WTC11 (cell line): ENCODE measurements at regions not wholly inside any gene's neighbourhood (a gene's known extent, or its start where the extent isn't known, plus 50 kb on each side); places are given as distances from the start of the nearest gene placed in this dataset.

Experiments
- ZNF281 ChIP-seq: sonication (generic); formaldehyde crosslinking; IDR thresholded peaks from 2 replicates; pipeline ENCODE4 v1.8.0; 2023; ENCODE audit warnings: mild to moderate bottlenecking, missing genetic modification reagents
- TF ChIP-seq, protein P1 (sequence below): fragments of 200-600 bp; IDR thresholded peaks from 2 replicates; pipeline ENCODE4 v1.8.0; 2022; ENCODE audit warnings: antibody characterized with exemption
- TF ChIP-seq, protein P2 (sequence below): sonication (generic); formaldehyde crosslinking; IDR thresholded peaks from 2 replicates; pipeline ENCODE4 v1.8.0; 2022; ENCODE audit warnings: missing genetic modification reagents
- TF ChIP-seq, protein P3 (sequence below): sonication (generic); formaldehyde crosslinking; IDR thresholded peaks from 2 replicates; pipeline ENCODE4 v1.8.0; 2022; ENCODE audit warnings: mild to moderate bottlenecking, missing genetic modification reagents

DNA sequence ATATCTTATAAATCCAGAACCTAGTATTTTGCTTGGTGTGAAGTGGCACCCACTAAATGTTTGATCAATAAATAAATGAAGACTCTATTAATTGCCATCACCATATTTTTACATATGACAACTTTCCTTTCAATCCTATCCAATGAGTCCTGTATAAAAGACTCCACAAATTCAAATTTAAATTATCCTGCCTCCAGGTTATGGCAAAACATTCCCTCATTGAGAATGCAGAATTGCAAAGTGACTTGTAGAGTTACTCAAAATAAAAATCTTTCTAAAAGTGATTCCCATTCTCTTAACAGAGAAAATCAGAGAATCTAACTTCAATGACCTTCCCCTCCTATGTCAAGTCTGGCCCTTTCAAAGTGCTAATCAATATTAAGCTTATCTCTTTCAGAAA, 236.8 kb downstream of the GRB14 start:
- TF ChIP-seq, protein P1, sequence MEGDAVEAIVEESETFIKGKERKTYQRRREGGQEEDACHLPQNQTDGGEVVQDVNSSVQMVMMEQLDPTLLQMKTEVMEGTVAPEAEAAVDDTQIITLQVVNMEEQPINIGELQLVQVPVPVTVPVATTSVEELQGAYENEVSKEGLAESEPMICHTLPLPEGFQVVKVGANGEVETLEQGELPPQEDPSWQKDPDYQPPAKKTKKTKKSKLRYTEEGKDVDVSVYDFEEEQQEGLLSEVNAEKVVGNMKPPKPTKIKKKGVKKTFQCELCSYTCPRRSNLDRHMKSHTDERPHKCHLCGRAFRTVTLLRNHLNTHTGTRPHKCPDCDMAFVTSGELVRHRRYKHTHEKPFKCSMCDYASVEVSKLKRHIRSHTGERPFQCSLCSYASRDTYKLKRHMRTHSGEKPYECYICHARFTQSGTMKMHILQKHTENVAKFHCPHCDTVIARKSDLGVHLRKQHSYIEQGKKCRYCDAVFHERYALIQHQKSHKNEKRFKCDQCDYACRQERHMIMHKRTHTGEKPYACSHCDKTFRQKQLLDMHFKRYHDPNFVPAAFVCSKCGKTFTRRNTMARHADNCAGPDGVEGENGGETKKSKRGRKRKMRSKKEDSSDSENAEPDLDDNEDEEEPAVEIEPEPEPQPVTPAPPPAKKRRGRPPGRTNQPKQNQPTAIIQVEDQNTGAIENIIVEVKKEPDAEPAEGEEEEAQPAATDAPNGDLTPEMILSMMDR = no peak
- TF ChIP-seq ZNF281 (CRISPR knock-in tag) = no peak
- TF ChIP-seq, protein P2, sequence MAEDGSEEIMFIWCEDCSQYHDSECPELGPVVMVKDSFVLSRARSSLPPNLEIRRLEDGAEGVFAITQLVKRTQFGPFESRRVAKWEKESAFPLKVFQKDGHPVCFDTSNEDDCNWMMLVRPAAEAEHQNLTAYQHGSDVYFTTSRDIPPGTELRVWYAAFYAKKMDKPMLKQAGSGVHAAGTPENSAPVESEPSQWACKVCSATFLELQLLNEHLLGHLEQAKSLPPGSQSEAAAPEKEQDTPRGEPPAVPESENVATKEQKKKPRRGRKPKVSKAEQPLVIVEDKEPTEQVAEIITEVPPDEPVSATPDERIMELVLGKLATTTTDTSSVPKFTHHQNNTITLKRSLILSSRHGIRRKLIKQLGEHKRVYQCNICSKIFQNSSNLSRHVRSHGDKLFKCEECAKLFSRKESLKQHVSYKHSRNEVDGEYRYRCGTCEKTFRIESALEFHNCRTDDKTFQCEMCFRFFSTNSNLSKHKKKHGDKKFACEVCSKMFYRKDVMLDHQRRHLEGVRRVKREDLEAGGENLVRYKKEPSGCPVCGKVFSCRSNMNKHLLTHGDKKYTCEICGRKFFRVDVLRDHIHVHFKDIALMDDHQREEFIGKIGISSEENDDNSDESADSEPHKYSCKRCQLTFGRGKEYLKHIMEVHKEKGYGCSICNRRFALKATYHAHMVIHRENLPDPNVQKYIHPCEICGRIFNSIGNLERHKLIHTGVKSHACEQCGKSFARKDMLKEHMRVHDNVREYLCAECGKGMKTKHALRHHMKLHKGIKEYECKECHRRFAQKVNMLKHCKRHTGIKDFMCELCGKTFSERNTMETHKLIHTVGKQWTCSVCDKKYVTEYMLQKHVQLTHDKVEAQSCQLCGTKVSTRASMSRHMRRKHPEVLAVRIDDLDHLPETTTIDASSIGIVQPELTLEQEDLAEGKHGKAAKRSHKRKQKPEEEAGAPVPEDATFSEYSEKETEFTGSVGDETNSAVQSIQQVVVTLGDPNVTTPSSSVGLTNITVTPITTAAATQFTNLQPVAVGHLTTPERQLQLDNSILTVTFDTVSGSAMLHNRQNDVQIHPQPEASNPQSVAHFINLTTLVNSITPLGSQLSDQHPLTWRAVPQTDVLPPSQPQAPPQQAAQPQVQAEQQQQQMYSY (CRISPR knock-in tag) = no peak
- TF ChIP-seq, protein P3, sequence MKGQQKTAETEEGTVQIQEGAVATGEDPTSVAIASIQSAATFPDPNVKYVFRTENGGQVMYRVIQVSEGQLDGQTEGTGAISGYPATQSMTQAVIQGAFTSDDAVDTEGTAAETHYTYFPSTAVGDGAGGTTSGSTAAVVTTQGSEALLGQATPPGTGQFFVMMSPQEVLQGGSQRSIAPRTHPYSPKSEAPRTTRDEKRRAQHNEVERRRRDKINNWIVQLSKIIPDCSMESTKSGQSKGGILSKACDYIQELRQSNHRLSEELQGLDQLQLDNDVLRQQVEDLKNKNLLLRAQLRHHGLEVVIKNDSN (CRISPR knock-in tag) = no peak
